ENCODE measurements at regions not wholly inside any gene's neighbourhood (a gene's known extent, or its start where the extent isn't known, plus 50 kb on each side); places are given as distances from the start of the nearest gene placed in this dataset.

GRCh38 chr5:174413567-174414314, 310.6 kb upstream of the MSX2 start:
- no peaks in the 10 kb centered on the region for H3K27me3 ChIP-seq (ENCODE audit: insufficient read depth, low read length, poor library complexity)
- H2BK15ac ChIP-seq (replicated peaks; ENCODE audit: low read depth) = no peak overlapping the region
- no peak overlapping the region for H3K4me2 ChIP-seq (ENCODE audit: low read length)
- no peak overlapping the region for H2BK120ac ChIP-seq (ENCODE audit: low read depth, low read length)
- no peak overlapping the region for H3K9ac ChIP-seq (ENCODE audit: low read length)
- H3K4me3 ChIP-seq (ENCODE audit: low read length) = no peak overlapping the region
- no peak overlapping the region for H3K18ac ChIP-seq (ENCODE audit: low read length)
- DNase-seq = peak; percentile 17
- no peak overlapping the region for H3K56ac ChIP-seq (ENCODE audit: low read length)
- no peaks in the 10 kb centered on the region for H3K79me1 ChIP-seq (ENCODE audit: low read length)
- no CpG with 5 or more reads among the region's 10 CpGs for WGBS (ENCODE audit: extremely low coverage, insufficient coverage, low lambda C conversion rate)
- H3K79me2 ChIP-seq (ENCODE audit: control insufficient read depth, insufficient read depth, low read length) = no peaks in the 10 kb centered on the region
- H3K27ac ChIP-seq (ENCODE audit: low read depth, low read length) = no peak overlapping the region
- no peak overlapping the region for H3K23ac ChIP-seq (ENCODE audit: low read length)
- H3K4ac ChIP-seq (ENCODE audit: low read depth, low read length) = no peak overlapping the region
- H2AK5ac ChIP-seq (ENCODE audit: low read length) = no peak overlapping the region
- H4K8ac ChIP-seq (ENCODE audit: low read depth, low read length) = no peak overlapping the region
- no peak overlapping the region for H4K5ac ChIP-seq (ENCODE audit: low read length)
- H3K36me3 ChIP-seq (ENCODE audit: control insufficient read depth, insufficient read depth, low read length) = no peaks in the 10 kb centered on the region
- no peak overlapping the region for H2BK5ac ChIP-seq (ENCODE audit: low read length)
- no peaks in the 10 kb centered on the region for H3K4me1 ChIP-seq (ENCODE audit: control insufficient read depth, low read depth, low read length)

- Histone ChIP-seq H3K18ac (ENCODE audit: low read length) (no peak overlapping the region), H2BK15ac (replicated peaks; ENCODE audit: low read depth) (no peak overlapping the region), H2BK5ac (ENCODE audit: low read length) (no peak overlapping the region)
Observed at GRCh38 chr5:174414315-174414710, 310.1 kb upstream of the MSX2 start.

GRCh38 chr5:174418809-174419539, 305.4 kb upstream of the MSX2 start:
- H3K23ac ChIP-seq (ENCODE audit: low read length) = no peak overlapping the region
- H3K79me1 ChIP-seq (ENCODE audit: low read length) = no peaks in the 10 kb centered on the region
- H4K5ac ChIP-seq (ENCODE audit: low read length) = no peak overlapping the region
- no peaks in the 10 kb centered on the region for H3K4me1 ChIP-seq (ENCODE audit: control insufficient read depth, low read depth, low read length)
- no peak overlapping the region for H2AK5ac ChIP-seq (ENCODE audit: low read length)
- no peak overlapping the region for H3K4ac ChIP-seq (ENCODE audit: low read depth, low read length)
- no peak overlapping the region for H4K8ac ChIP-seq (ENCODE audit: low read depth, low read length)
- peak overlapping the region; percentile 76 for H2BK15ac ChIP-seq (replicated peaks; ENCODE audit: low read depth)
- H3K4me2 ChIP-seq (ENCODE audit: low read length) = peak overlapping the region; percentile 88
- H3K27ac ChIP-seq (ENCODE audit: low read depth, low read length) = no peak overlapping the region
- DNase-seq = peak; percentile 81
- H2BK120ac ChIP-seq (ENCODE audit: low read depth, low read length) = no peak overlapping the region
- no peaks in the 10 kb centered on the region for H3K36me3 ChIP-seq (ENCODE audit: control insufficient read depth, insufficient read depth, low read length)
- H3K9ac ChIP-seq (ENCODE audit: low read length) = peak overlapping the region; percentile 62
- peak overlapping the region; percentile 27 for H3K4me3 ChIP-seq (ENCODE audit: low read length)
- no peak overlapping the region for H2BK5ac ChIP-seq (ENCODE audit: low read length)
- H3K56ac ChIP-seq (ENCODE audit: low read length) = peak overlapping the region; percentile 83
- H3K18ac ChIP-seq (ENCODE audit: low read length) = peak overlapping the region; percentile 54
- H3K27me3 ChIP-seq (ENCODE audit: insufficient read depth, low read length, poor library complexity) = no peaks in the 10 kb centered on the region
- no peaks in the 10 kb centered on the region for H3K79me2 ChIP-seq (ENCODE audit: control insufficient read depth, insufficient read depth, low read length)
- no CpG with 5 or more reads among the region's 18 CpGs for WGBS (ENCODE audit: extremely low coverage, insufficient coverage, low lambda C conversion rate)

More at GRCh38 chr5:174414315-174414710, 310.1 kb upstream of the MSX2 start:
- no peaks in the 10 kb centered on the region for H3K79me1 ChIP-seq (ENCODE audit: low read length)
- no peak overlapping the region for H3K23ac ChIP-seq (ENCODE audit: low read length)
- no peak overlapping the region for H3K56ac ChIP-seq (ENCODE audit: low read length)
- H3K36me3 ChIP-seq (ENCODE audit: control insufficient read depth, insufficient read depth, low read length) = no peaks in the 10 kb centered on the region
- no peak overlapping the region for H3K9ac ChIP-seq (ENCODE audit: low read length)
- H3K4me3 ChIP-seq (ENCODE audit: low read length) = no peak overlapping the region
- H4K8ac ChIP-seq (ENCODE audit: low read depth, low read length) = no peak overlapping the region
- no peaks in the 10 kb centered on the region for H3K4me1 ChIP-seq (ENCODE audit: control insufficient read depth, low read depth, low read length)
- H3K79me2 ChIP-seq (ENCODE audit: control insufficient read depth, insufficient read depth, low read length) = no peaks in the 10 kb centered on the region
- peak overlapping the region; percentile 55 for H3K4ac ChIP-seq (ENCODE audit: low read depth, low read length)
- no peaks in the 10 kb centered on the region for H3K27me3 ChIP-seq (ENCODE audit: insufficient read depth, low read length, poor library complexity)
- H3K4me2 ChIP-seq (ENCODE audit: low read length) = no peak overlapping the region
- no CpG with 5 or more reads among the region's 1 CpG for WGBS (ENCODE audit: extremely low coverage, insufficient coverage, low lambda C conversion rate)
- H2BK120ac ChIP-seq (ENCODE audit: low read depth, low read length) = no peak overlapping the region
- H3K27ac ChIP-seq (ENCODE audit: low read depth, low read length) = no peak overlapping the region
- no peak overlapping the region for H4K5ac ChIP-seq (ENCODE audit: low read length)
- H2AK5ac ChIP-seq (ENCODE audit: low read length) = no peak overlapping the region
- DNase-seq = no peak

GRCh38 chr5:174419540-174420132, 304.7 kb upstream of the MSX2 start:
- H3K27ac ChIP-seq (ENCODE audit: low read depth, low read length) = no peak overlapping the region
- H3K4ac ChIP-seq (ENCODE audit: low read depth, low read length) = peak overlapping the region; percentile 43

GRCh38 chr5:174420651-174421407, 303.6 kb upstream of the MSX2 start:
- no CpG with 5 or more reads among the region's 1 CpG for WGBS (ENCODE audit: extremely low coverage, insufficient coverage, low lambda C conversion rate)
- H3K4ac ChIP-seq (ENCODE audit: low read depth, low read length) = no peak overlapping the region
- no peak overlapping the region for H3K18ac ChIP-seq (ENCODE audit: low read length)
- H3K79me1 ChIP-seq (ENCODE audit: low read length) = no peaks in the 10 kb centered on the region
- H3K4me3 ChIP-seq (ENCODE audit: low read length) = no peak overlapping the region
- H3K36me3 ChIP-seq (ENCODE audit: control insufficient read depth, insufficient read depth, low read length) = no peaks in the 10 kb centered on the region
- H3K79me2 ChIP-seq (ENCODE audit: control insufficient read depth, insufficient read depth, low read length) = no peaks in the 10 kb centered on the region
- no peak overlapping the region for H3K9ac ChIP-seq (ENCODE audit: low read length)
- H3K4me1 ChIP-seq (ENCODE audit: control insufficient read depth, low read depth, low read length) = peaks cover 5% of the 10 kb centered on the region
- no peak overlapping the region for H3K56ac ChIP-seq (ENCODE audit: low read length)
- DNase-seq = no peak
- no peak overlapping the region for H4K8ac ChIP-seq (ENCODE audit: low read depth, low read length)
- no peak overlapping the region for H3K4me2 ChIP-seq (ENCODE audit: low read length)
- no peak overlapping the region for H2BK15ac ChIP-seq (replicated peaks; ENCODE audit: low read depth)
- H4K5ac ChIP-seq (ENCODE audit: low read length) = no peak overlapping the region
- no peak overlapping the region for H3K27ac ChIP-seq (ENCODE audit: low read depth, low read length)
- no peaks in the 10 kb centered on the region for H3K27me3 ChIP-seq (ENCODE audit: insufficient read depth, low read length, poor library complexity)
- H2BK5ac ChIP-seq (ENCODE audit: low read length) = no peak overlapping the region
- no peak overlapping the region for H2AK5ac ChIP-seq (ENCODE audit: low read length)
- no peak overlapping the region for H3K23ac ChIP-seq (ENCODE audit: low read length)
- no peak overlapping the region for H2BK120ac ChIP-seq (ENCODE audit: low read depth, low read length)

More at GRCh38 chr5:174419540-174420132, 304.7 kb upstream of the MSX2 start:
- H3K4me1 ChIP-seq (ENCODE audit: control insufficient read depth, low read depth, low read length) = no peaks in the 10 kb centered on the region
- H4K5ac ChIP-seq (ENCODE audit: low read length) = no peak overlapping the region
- WGBS (ENCODE audit: extremely low coverage, insufficient coverage, low lambda C conversion rate) = no CpG with 5 or more reads among the region's 17 CpGs
- no peaks in the 10 kb centered on the region for H3K36me3 ChIP-seq (ENCODE audit: control insufficient read depth, insufficient read depth, low read length)
- H3K18ac ChIP-seq (ENCODE audit: low read length) = peak overlapping the region; percentile 54
- H3K79me1 ChIP-seq (ENCODE audit: low read length) = no peaks in the 10 kb centered on the region
- no peaks in the 10 kb centered on the region for H3K79me2 ChIP-seq (ENCODE audit: control insufficient read depth, insufficient read depth, low read length)
- H2BK5ac ChIP-seq (ENCODE audit: low read length) = no peak overlapping the region
- H2AK5ac ChIP-seq (ENCODE audit: low read length) = no peak overlapping the region
- peak overlapping the region; percentile 83 for H3K56ac ChIP-seq (ENCODE audit: low read length)
- no peak overlapping the region for H2BK120ac ChIP-seq (ENCODE audit: low read depth, low read length)
- peak overlapping the region; percentile 94 for H2BK15ac ChIP-seq (replicated peaks; ENCODE audit: low read depth)
- no peak overlapping the region for H4K8ac ChIP-seq (ENCODE audit: low read depth, low read length)
- DNase-seq = peak; percentile 95
- H3K4me2 ChIP-seq (ENCODE audit: low read length) = peak overlapping the region; percentile 88
- no peaks in the 10 kb centered on the region for H3K27me3 ChIP-seq (ENCODE audit: insufficient read depth, low read length, poor library complexity)
- no peak overlapping the region for H3K23ac ChIP-seq (ENCODE audit: low read length)
- H3K4me3 ChIP-seq (ENCODE audit: low read length) = peak overlapping the region; percentile 27
- H3K9ac ChIP-seq (ENCODE audit: low read length) = peak overlapping the region; percentile 62
